ENCODE measurements at regions not wholly inside any gene's neighbourhood (a gene's known extent, or its start where the extent isn't known, plus 50 kb on each side); places are given as distances from the start of the nearest gene placed in this dataset.

DNA sequence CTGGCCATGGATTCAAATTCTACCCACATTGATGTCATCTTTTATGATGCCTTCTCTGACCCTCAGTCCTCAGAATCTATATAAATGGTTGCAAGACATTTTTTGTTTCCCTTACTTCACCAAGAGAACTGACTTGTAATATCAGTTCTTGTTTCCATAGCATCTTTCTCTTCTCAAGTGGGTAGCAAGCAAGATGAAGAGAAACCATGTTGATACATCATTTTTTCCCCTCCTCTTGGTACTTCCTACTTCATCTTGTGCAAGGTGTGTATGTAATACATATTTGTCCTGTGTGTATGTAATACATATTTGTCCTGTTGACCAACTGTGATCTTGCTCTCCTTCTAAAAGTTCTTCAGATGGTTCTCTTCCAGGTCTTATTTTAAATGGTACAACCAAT lies 348.6 kb downstream of the PTEN start:
- intact Hi-C loops (cut with micrococcal nuclease): no loop called here
- TF ChIP-seq, protein P1, sequence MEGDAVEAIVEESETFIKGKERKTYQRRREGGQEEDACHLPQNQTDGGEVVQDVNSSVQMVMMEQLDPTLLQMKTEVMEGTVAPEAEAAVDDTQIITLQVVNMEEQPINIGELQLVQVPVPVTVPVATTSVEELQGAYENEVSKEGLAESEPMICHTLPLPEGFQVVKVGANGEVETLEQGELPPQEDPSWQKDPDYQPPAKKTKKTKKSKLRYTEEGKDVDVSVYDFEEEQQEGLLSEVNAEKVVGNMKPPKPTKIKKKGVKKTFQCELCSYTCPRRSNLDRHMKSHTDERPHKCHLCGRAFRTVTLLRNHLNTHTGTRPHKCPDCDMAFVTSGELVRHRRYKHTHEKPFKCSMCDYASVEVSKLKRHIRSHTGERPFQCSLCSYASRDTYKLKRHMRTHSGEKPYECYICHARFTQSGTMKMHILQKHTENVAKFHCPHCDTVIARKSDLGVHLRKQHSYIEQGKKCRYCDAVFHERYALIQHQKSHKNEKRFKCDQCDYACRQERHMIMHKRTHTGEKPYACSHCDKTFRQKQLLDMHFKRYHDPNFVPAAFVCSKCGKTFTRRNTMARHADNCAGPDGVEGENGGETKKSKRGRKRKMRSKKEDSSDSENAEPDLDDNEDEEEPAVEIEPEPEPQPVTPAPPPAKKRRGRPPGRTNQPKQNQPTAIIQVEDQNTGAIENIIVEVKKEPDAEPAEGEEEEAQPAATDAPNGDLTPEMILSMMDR (IDR thresholded peaks at IDR 0.05; ENCODE audit: borderline replicate concordance): no peak
- Histone ChIP-seq H3K36me3 (no peaks in the 10 kb centered on the region), H3K4me1 (no peaks in the 10 kb centered on the region), H3K4me3 (no peak overlapping the region), H3K9me3 (replicated peaks) (no peaks in the 10 kb centered on the region), H3K27me3 (ENCODE audit: low read depth) (no peaks in the 10 kb centered on the region), H3K27ac (replicated peaks) (no peak overlapping the region)
- DNase-seq: no peak

DNA sequence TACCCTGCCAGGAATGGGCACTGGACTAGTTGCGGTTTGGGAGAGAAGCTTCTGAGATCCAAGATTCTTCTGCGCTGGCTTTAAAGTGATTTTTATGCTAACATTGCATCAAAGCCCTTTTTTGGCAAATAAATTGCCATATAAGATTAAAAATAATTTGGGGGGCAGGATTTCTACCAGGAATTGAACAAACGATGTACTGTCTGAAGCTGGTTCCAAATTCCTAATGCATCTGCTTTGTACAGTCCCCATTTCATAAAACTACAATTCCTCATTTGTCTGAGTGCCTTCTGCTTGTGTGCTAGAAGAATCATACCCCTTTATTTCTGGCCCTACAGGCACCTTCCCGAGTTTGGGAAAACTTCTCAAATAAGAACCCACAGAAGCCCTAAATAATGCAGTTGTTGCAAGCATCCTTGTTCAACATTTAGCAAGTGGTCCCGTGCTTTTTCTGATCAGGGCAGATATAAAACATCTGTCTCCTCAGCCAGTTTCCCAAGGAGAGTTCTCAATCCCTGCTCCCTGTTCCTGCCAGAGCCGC lies 349.7 kb downstream of the PTEN start:
- TF ChIP-seq, protein P1 (IDR thresholded peaks at IDR 0.05; ENCODE audit: borderline replicate concordance): no peak
- no peak overlapping the region for H3K4me3 ChIP-seq
- DNase-seq: no peak
- H3K36me3 ChIP-seq: no peaks in the 10 kb centered on the region
- no peak overlapping the region for H3K27ac ChIP-seq (replicated peaks)
- no peaks in the 10 kb centered on the region for H3K27me3 ChIP-seq (ENCODE audit: low read depth)
- peaks cover under 1% of the 10 kb centered on the region for H3K4me1 ChIP-seq
- no peaks in the 10 kb centered on the region for H3K9me3 ChIP-seq (replicated peaks)
- intact Hi-C loops (cut with micrococcal nuclease): no loop called here

DNA sequence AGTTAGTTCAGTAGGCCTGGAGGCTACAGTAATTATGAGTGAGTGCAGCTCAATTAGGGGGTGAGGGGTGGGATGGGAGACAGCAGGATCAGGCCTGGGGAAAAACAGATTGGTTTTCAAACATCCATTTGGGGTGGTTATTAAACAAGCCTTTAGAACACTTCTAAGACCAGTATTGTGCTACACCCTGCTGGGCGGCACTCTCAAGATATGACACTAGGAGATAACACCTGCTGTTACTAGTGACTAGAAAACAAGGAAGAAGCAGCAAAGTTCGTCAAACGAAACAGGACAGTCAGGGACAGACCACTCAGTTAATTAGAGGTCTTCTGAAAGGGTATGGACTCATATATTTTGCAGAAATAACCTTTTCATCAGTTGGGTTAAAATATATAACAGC lies 353.6 kb downstream of the PTEN start:
- Histone ChIP-seq H3K9me3 (replicated peaks) (no peaks in the 10 kb centered on the region), H3K36me3 (no peaks in the 10 kb centered on the region), H3K27ac (replicated peaks) (no peak overlapping the region), H3K4me1 (peaks cover 6% of the 10 kb centered on the region), H3K4me3 (no peak overlapping the region), H3K27me3 (ENCODE audit: low read depth) (no peaks in the 10 kb centered on the region)
- DNase-seq: no peak
- intact Hi-C loops (cut with micrococcal nuclease): no loop called here
- TF ChIP-seq, protein P1 (IDR thresholded peaks at IDR 0.05; ENCODE audit: borderline replicate concordance): no peak

DNA sequence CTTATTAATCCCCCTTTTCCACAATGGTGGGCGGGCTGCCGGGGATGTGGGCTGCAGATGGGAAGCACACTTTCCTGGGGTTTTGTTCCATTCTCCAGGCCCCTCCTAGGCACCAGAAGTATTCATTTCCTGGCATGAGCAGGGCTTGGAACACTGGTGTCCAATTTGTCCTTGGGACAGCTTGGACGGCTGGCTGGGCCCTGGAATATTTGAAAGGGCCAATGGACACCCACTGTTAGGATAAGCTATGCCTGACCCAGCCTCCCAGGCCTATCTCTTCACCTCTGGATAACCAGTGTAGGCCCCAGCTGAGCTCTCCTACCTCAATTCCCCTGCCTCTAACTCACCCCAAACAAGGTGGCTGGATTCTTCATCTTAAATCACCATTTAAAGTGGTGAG lies 354.9 kb downstream of the PTEN start:
- no peaks in the 10 kb centered on the region for H3K9me3 ChIP-seq (replicated peaks)
- intact Hi-C loops (cut with micrococcal nuclease): no loop called here
- TF ChIP-seq, protein P1 (IDR thresholded peaks at IDR 0.05; ENCODE audit: borderline replicate concordance): no peak

DNA sequence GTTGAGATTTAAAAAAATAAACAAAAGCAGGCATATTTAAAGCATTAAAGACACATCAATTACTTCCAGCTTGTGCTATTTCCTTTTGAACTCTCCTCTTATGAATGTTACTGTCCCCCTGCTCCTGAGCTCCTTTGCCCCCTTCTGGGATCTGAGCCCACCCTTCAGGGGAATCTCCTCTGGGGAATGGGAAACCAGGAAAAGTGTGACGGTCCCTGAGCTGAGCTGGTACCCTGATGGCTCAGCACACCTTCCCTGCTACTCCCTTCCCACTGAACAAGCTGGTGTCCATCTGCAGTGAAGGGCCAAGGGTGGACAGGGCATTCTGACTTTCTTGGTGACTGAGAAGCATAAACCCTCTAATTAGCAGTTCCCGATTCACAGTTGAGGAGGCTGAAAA lies 356.3 kb downstream of the PTEN start:
- Histone ChIP-seq H3K27me3 (ENCODE audit: low read depth) (no peaks in the 10 kb centered on the region), H3K4me3 (no peak overlapping the region), H3K36me3 (no peaks in the 10 kb centered on the region), H3K9me3 (replicated peaks) (no peaks in the 10 kb centered on the region), H3K27ac (replicated peaks) (no peak overlapping the region), H3K4me1 (peaks cover 6% of the 10 kb centered on the region)
- intact Hi-C loops (cut with micrococcal nuclease): no loop called here
- TF ChIP-seq, protein P1 (IDR thresholded peaks at IDR 0.05; ENCODE audit: borderline replicate concordance): no peak
- no peak for DNase-seq

More for the DNA sequence above, 354.9 kb downstream of the PTEN start:
- Histone ChIP-seq H3K36me3 (no peaks in the 10 kb centered on the region), H3K4me3 (no peak overlapping the region), H3K4me1 (peaks cover 6% of the 10 kb centered on the region), H3K27ac (replicated peaks) (no peak overlapping the region), H3K27me3 (ENCODE audit: low read depth) (no peaks in the 10 kb centered on the region)
- no peak for DNase-seq
